GM19023 (cell line): ENCODE measurements at regions not wholly inside any gene's neighbourhood (a gene's known extent, or its start where the extent isn't known, plus 50 kb on each side); places are given as distances from the start of the nearest gene placed in this dataset.
A peak's percentile ranks its signal among the peaks of the same experiment; 100 is the strongest.
"Not testable (repeated sequence)": the region's sequence is repeated elsewhere in the genome, so short reads cannot be mapped to it uniquely, and the experiment has no call there.

Experiments used
- ATAC-seq: cut with Tn5 transposase; IDR thresholded peaks from one replicate; pipeline ENCODE4 v1.9.1; 2021; ENCODE audit warnings: mild to moderate bottlenecking, moderate library complexity; ENCODE audit not compliant: unreplicated experiment

GRCh38 chr5:128711216-128711615 lies 173.2 kb upstream of the FBN2 start:
- ATAC-seq = no peak

GRCh38 chr5:128714551-128714950 lies 176.5 kb upstream of the FBN2 start:
- ATAC-seq = no peak

DNA sequence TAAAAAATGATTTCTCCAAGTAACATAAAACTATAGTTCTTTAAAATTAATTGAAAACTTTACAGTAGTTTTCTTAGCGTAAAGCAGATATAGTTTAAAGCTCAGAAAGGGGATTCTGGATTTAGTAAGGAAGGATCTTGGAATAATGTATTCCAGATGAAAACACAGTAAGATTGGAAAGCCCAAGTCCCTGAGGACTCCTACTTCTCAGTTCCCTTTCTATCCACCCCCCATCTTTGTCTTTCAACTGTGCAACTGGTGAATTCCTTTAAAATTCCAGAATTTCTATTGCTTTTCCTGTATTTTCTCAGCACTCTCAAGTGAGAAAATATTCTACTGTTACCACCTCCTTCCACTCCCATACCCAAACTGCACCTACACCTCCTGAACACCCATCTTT lies 184.5 kb upstream of the FBN2 start:
- no peak for ATAC-seq

DNA sequence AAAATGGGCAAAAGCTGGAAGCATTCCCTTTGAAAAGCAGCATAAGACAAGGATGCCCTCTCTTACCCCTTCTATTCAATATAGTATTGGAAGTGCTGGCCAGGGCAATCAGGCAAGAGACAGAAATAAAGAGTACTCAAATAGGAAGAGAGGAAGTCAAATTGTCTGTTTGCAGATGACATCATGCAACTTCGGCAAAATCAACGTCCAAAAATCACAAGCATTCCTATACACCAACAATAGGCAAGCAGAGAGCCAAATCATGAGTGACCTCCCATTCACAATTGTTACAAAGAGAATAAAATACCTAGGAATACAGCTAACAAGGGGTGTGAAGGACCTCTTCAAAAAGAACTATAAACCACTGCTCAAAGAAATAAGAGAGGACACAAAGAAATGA lies 192.0 kb upstream of the FBN2 start:
- ATAC-seq = not testable (repeated sequence)

- not testable (repeated sequence) for ATAC-seq
Observed at GRCh38 chr5:128735656-128736055, 197.6 kb upstream of the FBN2 start.

GRCh38 chr5:128736553-128736952 lies 198.5 kb upstream of the FBN2 start:
- ATAC-seq = no peak

DNA sequence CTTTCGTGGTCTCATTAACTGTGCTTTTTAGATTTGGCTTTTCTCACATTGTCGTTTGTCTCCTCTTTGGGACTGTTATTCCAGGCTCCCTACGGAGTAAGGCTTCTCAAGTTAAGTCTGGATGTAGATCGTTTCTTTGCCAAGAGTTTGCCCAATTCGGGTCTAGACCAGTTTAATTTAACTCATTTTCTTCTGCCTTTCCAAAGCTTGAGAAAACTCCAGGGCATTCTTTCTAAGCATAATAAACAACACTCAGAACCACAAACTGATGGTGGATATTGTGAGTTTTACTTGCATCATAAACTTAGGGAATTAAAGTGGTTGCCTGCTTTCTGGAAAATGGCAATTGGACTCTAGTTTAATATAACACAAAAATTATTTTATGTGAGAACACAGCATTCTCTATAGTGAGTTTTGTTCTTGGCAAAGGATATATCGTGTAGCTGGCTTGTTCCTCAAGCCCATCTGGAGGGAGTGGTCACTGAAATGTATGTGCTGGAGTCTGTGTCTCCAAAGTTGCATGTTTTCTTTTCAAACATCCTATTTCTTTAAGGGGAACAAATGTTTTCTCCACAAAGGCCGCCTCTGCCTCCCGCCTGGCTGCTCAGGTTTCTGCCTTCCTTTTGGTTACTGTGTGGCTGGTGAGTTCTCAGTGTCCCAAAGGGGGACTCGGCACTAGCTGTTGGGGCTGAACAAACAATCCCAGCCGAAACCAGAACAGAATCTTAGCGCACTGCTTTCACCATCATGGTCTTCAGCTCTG lies 211.3 kb upstream of the FBN2 start:
- ATAC-seq = no peak

DNA sequence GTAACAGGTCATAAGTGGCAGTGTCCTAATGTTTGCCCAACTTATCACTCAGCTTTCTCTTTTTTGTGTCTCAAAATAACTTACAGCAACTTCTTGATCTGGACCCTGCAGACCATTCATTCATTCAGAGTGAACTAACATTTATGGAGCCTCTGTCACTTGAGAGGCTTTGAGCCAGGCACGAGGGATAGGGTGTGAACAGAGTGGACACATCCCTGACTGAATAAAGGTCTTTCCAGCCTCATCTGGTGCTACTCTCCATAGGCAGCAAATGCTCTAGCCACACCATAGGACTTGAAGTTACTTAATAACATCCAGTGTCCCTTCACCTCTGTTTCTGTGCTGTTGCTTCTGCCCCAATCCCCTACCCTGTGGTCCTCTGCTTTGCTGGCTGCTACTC lies 212.1 kb upstream of the FBN2 start:
- ATAC-seq = no peak

GRCh38 chr5:128757196-128757959 lies 207.9 kb upstream of the SLC27A6 start:
- ATAC-seq = no peak

GRCh38 chr5:128762661-128763306 lies 202.5 kb upstream of the SLC27A6 start:
- ATAC-seq = no peak

DNA sequence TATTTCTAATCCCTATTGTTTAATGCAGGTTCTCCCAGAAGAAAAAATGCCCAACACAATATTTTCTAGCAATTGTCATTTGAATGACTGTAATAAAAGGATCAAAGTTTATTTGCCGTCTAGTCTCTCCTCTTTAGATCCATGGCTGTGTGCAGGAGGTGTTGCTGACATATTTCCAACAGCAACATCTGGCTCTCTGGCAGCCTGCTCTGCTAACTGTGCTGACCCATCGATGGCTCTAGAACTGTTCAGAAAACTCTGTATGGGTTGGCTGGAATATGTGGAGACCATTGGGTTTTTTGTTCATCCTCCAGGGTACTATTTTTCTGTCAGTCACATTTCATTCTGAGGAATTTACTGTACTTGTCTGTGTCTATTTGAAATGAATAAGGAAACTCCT lies 202.0 kb upstream of the SLC27A6 start:
- ATAC-seq = no peak

- no peak for ATAC-seq
Observed at GRCh38 chr5:128764601-128765310, 200.5 kb upstream of the SLC27A6 start.

DNA sequence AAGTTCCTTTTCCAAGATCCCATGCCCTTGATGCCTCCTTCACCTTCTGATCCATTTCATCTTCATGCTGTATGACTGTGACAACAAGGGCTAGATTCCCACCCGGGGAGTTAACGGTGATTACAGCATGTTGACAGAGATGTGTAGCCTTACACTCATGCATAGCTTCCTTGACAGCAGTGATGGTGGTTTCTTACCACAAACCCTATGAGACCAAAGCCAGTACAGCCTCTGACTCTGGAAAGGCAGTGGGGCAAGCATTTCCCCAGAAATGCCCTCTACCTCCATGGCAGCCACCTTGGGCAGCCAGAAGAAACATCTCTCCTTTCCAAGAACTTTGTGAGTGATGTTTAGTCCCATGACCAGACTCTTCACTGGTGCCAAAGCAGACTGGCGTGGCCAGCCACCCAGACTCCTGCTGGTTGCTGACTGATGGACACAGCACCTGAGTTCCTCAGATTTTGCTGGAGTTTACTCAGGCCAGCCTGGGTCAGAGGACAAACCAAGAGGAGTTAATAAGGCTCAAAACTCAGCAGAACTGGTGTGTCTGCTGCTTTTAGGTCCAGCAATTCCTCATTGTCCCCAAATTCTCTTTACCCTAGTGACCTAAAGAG lies 199.7 kb upstream of the SLC27A6 start:
- ATAC-seq = no peak

GRCh38 chr5:128766406-128766805 lies 198.9 kb upstream of the SLC27A6 start:
- ATAC-seq = no peak

DNA sequence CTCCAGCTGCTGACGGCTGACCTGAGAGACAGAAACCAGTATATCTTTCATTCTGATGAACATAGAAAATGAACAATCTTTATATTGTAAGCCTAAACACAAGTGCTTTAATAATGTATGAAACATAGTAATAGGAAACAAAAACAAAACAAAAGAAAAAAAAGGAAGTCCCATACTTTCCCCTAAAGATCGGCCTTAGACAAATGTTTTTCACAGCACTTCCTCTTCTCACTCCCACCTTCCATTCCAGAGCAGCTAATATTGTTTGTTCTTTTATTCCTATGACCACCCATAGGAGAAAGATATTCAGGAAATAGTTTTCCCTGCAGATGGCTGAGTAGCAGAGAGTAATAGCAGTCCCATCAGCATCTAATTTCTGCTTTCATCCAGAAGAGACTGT lies 194.4 kb upstream of the SLC27A6 start:
- no peak for ATAC-seq

GRCh38 chr5:128772356-128772755 lies 192.9 kb upstream of the SLC27A6 start:
- ATAC-seq = no peak

DNA sequence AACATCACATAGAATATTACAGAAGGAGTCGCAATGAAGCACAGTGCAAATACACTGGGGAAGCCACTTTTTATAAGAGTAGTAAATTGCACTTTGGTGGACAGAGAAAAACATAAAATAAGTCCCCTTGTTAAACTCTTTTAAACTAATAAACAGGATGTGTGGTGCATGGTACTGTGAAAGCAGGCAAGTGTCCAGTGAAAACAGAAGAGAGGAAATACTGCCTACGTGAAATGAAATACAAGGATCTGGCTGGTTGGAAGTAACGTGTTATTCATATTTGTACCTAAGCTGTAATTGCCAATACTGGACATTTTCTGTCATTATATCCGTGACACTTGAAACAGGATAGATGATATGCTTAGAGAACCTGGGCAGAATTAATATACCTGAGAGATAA lies 191.9 kb upstream of the SLC27A6 start:
- ATAC-seq = no peak

- ATAC-seq = no peak
Observed at GRCh38 chr5:128774605-128775004, 190.7 kb upstream of the SLC27A6 start.

GRCh38 chr5:128775558-128775957 lies 189.7 kb upstream of the SLC27A6 start:
- no peak for ATAC-seq

DNA sequence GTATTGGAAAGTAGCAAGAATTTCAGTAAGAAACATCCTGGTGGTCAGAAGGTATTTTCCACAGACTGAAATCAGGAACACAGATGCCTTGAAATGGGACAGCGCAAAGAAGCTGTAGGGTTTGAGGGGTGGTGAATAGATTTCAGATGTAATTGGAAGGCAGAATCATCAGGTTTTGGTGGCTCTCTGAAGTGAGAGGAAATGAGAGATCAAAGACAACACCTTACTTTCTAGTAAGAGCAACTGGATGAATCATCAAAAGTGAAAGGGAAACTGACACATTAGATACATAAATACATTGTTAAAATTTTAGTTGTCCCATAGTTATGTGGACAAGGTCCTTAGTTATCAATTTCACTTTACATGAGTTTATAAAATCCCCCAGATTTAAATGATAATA lies 188.2 kb upstream of the SLC27A6 start:
- peak; percentile 74 for ATAC-seq

DNA sequence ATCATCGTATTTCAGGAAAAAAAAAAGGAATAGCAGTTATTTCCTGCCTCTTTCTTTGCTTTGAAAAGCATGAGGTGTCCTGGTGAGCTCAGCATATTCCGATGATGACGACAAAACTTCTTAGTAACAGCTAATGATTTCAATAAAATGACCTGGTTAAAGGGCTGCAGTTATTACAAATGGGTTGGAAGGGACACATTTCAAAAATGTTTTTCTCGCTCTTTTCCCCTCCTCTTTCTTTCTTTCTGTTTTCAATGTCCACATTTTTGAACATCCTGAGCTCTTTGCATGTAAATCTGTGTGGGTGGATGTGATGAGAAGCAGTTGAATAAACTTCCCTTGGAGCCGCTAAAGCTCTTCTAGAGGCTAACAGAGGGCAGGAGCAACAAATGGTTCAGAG lies 186.8 kb upstream of the SLC27A6 start:
- ATAC-seq = no peak
